HG03575 (cell line): ENCODE measurements at regions not wholly inside any gene's neighbourhood (a gene's known extent, or its start where the extent isn't known, plus 50 kb on each side); places are given as distances from the start of the nearest gene placed in this dataset.
"Not testable (repeated sequence)": the region's sequence is repeated elsewhere in the genome, so short reads cannot be mapped to it uniquely, and the experiment has no call there.

Experiments
- ATAC-seq: cut with Tn5 transposase; IDR thresholded peaks from one replicate; pipeline ENCODE4 v1.9.1; 2021; ENCODE audit not compliant: unreplicated experiment, insufficient number of reproducible peaks, low FRiP score; ENCODE audit errors: extremely low read depth

DNA sequence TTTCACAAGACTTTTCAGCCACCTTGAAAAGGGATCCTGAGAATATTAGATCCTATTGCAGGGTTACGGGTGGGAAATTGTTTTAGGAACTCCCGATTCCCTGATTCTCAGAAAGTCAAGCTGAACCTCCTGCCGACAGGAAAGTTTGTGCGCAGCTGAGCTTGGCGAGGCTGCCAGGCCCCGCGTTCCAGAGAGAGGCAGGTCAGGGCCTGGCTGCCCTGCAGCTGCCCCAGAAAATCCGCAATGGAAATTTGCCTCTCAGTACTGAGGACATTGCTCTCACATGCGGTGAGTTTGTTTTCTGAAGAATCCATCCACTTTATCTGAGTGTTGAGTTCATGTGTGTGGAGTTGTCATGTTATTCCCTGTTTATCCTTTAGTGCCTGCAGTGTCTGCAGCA lies 144.2 kb downstream of the RTP5 start:
- no peak for ATAC-seq

GRCh38 chr2:242015108-242016065 lies 145.9 kb downstream of the RTP5 start:
- no peak for ATAC-seq

- ATAC-seq: no peak
Observed at GRCh38 chr2:242017086-242017485, 147.6 kb downstream of the RTP5 start.

DNA sequence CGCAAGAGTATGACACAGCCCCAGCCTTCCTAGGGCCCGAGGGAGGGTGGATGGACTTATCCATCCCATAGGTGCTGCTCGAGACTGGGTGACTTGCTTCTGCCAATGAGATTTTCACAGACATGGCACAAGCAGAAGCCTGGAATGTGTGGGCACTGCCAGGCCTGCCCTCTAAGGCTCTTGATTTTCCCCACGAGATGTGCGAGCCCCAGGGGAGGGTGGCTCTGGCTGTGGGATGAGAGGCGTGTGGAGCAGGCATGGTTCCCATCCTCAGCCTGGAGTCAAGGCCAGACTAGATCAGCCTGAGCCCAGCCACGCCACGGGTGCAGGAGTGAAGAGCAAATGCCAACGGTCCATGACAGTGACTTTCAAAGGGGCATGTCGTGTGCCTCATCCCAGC lies 148.9 kb downstream of the RTP5 start:
- ATAC-seq: not testable (repeated sequence)

DNA sequence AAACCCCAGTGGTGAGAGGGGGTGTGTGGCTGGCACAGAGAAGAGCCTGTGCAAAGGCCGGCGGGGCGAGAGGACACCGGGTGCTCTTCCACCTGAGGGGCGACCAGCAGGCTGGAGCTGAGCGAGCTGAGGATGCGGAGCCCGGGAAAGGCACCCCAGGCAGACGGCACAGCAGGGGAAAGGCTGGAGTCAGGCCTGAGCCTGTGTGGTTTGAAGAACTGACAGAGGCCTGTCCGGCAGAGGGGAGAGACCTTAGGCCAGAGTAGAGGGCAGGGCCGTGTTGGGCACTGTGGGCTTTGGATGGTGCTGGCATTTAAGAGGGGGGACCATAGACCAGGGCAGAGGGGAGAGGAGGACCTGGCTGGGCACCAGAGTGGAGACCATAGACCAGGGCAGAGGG lies 149.8 kb downstream of the RTP5 start:
- no peak for ATAC-seq

GRCh38 chr2:242020196-242021004 lies 150.9 kb downstream of the RTP5 start:
- ATAC-seq: no peak

GRCh38 chr2:242022550-242023290 lies 153.2 kb downstream of the RTP5 start:
- ATAC-seq: no peak

DNA sequence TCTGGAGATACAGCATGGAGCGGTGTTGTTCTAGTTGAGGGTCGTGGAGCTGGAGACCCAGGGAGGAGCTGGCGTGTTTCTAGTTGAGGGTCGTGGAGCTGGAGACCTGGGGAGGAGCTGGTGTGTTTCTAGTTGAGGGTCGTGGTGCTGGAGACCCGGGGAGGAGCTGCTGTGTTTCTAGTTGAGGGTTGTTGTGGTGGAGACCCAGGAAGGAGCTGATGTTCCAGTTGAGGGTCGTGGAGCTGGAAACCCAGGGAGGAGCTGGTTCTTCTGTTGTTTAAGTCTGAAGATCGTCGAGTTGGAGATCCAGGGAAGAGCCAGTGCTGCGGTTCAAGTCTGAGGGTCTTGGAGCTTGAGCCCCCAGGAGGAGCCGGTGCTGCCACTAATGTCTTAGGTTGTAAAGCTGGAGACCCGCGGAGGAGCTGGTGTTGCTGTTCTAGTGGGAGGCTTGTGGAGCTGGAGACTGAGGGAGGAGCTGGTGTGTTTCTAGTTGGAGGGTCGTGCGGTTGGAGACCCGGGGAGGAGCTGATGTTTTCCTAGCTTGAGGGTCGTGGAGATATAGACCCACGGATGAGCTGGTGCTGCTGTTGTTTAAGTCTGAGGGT lies 155.3 kb downstream of the RTP5 start:
- ATAC-seq: no peak

GRCh38 chr2:242027676-242028450 lies 158.3 kb downstream of the RTP5 start:
- no peak for ATAC-seq

DNA sequence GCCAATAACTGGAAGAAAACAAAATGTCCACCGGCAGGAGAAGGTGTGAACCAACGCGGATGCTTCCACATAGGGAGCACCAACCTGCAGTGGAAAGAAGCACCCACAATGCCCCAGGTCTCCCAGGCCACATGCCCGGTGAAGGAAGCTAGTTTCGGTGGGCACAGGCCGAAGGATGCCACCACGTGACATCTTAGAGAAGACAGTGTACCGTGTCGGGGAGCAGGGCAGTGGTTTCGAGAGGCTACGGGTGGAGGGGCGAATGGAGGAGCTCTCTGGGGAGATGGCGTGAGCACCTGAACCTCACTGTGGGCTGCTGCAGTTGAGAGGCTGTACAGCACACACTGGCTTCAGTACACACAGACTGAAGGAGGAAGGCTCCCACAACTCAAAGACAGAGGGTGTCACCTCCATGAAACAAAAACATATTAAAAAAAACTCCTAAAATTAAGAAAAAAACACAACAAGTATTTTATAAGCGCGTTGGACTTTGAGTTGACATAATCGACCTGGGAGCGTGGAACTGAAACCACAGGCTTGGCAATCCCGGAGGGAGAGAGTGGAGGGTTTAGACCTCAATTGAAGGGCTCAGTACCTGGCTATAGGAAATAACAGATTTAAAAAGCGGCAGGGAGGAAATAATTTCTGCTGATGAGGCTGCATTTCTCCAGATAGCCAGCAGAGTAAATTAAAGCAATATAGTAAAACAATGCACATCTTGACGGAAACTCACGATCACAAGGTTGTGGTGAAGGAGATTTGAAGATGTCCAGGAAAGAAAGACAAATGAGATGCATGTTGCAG lies 160.1 kb downstream of the RTP5 start:
- no peak for ATAC-seq

- no peak for ATAC-seq
Observed at GRCh38 chr2:242030226-242030575, 160.7 kb downstream of the RTP5 start.

DNA sequence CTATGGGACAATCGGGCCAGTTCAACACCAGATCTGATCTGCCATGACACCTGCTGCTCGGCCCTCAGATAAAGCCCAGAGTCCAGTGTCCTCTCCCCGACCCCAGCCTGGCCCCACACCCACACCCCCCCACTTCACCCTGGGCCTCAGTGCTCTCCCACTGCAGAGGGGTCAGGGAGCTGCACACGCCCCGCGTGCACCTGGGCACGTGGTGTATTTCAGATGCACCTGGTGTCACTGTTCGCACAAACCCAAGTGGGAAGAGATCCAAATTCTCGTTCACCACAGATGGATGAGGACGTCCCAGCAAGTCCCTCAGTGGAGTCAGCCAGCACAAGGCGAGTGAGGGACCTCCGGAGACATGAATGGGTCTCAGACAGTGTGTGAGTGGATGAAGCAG lies 161.3 kb downstream of the RTP5 start:
- no peak for ATAC-seq

GRCh38 chr2:242031481-242032019 lies 162.0 kb downstream of the RTP5 start:
- no peak for ATAC-seq

GRCh38 chr2:242032780-242033656 lies 163.5 kb downstream of the RTP5 start:
- no peak for ATAC-seq

DNA sequence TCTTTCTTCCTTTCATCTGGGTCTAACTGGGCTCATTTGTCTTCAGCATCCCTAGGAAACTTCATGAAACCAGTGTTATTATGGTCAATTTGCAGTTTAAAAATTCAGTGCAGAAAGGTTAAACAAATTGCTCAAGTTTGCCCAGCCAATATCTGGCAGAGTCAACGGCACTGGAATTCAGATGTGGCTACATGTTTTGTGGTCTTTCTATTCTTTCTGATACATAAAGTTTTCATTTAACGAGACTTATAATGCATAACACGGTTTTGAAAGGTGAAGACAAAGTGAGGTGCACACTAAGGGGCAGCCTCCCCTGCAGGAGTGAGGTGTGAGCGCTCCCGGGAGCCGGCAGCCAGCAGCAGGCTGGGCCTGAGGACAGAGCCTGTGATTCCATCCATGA lies 164.6 kb downstream of the RTP5 start:
- no peak for ATAC-seq

DNA sequence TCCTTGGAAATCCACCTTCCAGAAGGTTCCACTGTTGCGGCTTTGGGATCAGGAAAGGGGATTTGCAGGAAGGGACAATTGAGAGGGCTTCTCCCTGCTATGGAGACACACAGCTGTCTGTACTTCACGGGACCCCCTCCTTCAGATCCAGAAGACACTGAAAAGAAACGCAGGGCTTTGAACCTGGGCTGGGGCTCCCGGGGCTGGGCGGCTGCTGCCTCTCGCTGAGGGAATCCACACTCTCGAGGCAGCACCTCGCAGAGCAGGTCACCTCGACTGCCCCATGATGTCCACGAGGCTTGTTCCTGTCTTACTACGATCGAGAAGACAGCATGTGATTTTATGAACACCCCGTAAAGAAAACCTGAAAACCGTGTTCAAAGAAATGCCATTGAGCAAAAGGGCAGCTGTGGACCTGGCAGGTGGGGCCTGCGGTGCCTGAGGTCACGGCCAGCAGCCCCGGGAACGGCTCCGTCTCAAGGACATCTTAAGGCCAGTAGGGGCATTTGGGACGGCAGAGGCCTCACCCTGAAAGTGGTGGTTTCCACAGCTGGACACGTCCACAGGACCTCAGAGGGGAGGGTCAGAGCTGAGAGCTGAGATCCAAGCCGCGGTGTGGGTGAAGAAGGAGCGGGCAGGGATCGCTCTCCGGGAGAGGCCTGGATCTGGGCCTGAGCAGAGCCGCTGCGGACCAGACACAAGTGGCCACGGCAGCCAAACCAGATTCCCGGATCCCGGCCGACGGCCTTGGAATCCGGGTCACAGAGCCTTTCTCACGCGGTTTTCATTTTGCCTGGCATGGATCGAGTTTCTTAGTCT lies 165.7 kb downstream of the RTP5 start:
- no peak for ATAC-seq
